Small intestine (tissue), 7 donors: ENCODE measurements at regions not wholly inside any gene's neighbourhood (a gene's known extent, or its start where the extent isn't known, plus 50 kb on each side); places are given as distances from the start of the nearest gene placed in this dataset.

ENCODE experiments used
- DNase-seq, 2 donors: peaks; one replicate each; pipeline versions ENCODE4 v3.0.0 to v3.0.0-alpha.2; 2013
- FAIRE-seq: peaks from 2 replicates; lab custom pipeline; 2012; peaks lifted over from hg19 to GRCh38; lab: Jason Lieb, UNC
- H3K27ac ChIP-seq, 3 donors: one replicate each; pipeline ENCODE4 v1.5.1; 2013; ENCODE audit warnings: low read length in 2 of 3, mild to moderate bottlenecking in 2 of 3, control low read depth in 1 of 3, inconsistent platforms in 1 of 3, low read depth in 1 of 3, moderate library complexity in 1 of 3
- H3K27me3 ChIP-seq, 3 donors: one replicate each; pipeline ENCODE4 v1.6.1; 2013; ENCODE audit warnings: low read length in 3 of 3, inconsistent platforms in 1 of 3; ENCODE audit not compliant: control insufficient read depth in 3 of 3, insufficient read depth in 3 of 3
- H3K36me3 ChIP-seq, 3 donors: one replicate each; pipeline ENCODE4 v1.6.1; 2013; ENCODE audit warnings: low read length in 3 of 3, inconsistent platforms in 1 of 3, low read depth in 1 of 3, mild to moderate bottlenecking in 1 of 3, moderate library complexity in 1 of 3; ENCODE audit not compliant: control insufficient read depth in 3 of 3, insufficient read depth in 2 of 3
- H3K4me1 ChIP-seq, 3 donors: one replicate each; pipeline ENCODE4 v1.6.1; 2013; ENCODE audit warnings: low read length in 2 of 3, inconsistent platforms in 1 of 3, low read depth in 1 of 3, mild to moderate bottlenecking in 1 of 3, moderate library complexity in 1 of 3; ENCODE audit not compliant: control insufficient read depth in 3 of 3, insufficient read depth in 2 of 3
- H3K4me3 ChIP-seq, 3 donors: one replicate each; pipeline ENCODE4 v1.5.1; 2013; ENCODE audit warnings: low read length in 3 of 3, control low read depth in 1 of 3, inconsistent platforms in 1 of 3, low read depth in 1 of 3, mild to moderate bottlenecking in 1 of 3, moderate library complexity in 1 of 3
- H3K9me3 ChIP-seq, 2 donors: one replicate each; pipeline ENCODE4 v1.6.1; 2013; ENCODE audit warnings: low read depth in 1 of 2, low read length in 1 of 2; ENCODE audit not compliant: control insufficient read depth in 2 of 2, insufficient read depth in 1 of 2
- WGBS, 3 donors: extraction: QIAGEN DNeasy Blood & Tissue Kit; methylation state at CpG; one replicate each; pipeline ENCODE4 v1.1.7; 2013; 5-methylcytosine and 5-hydroxymethylcytosine counted together
- donor health status: healthy with polysubstance abuse.
- donor health status: control.
- donor health status: control.
- donor health status: Bipolar disorder and iron deficiency.
- donor health status: healthy.

- Histone ChIP-seq H3K9me3 (no peaks in the 10 kb centered on the region), H3K27me3 (no peaks in the 10 kb centered on the region), H3K27ac (no peak overlapping the region), H3K36me3 (no peaks in the 10 kb centered on the region), H3K4me3 (no peak overlapping the region), H3K4me1 (no peaks in the 10 kb centered on the region)
- no peak for FAIRE-seq
- 64 to 86% (median 80%) methylated on average over 5 of the region's 5 CpGs for WGBS, 3 donors
- no peak for DNase-seq
Measured at GRCh38 chr2:611519-611918, 65.7 kb downstream of the TMEM18 start.

DNA sequence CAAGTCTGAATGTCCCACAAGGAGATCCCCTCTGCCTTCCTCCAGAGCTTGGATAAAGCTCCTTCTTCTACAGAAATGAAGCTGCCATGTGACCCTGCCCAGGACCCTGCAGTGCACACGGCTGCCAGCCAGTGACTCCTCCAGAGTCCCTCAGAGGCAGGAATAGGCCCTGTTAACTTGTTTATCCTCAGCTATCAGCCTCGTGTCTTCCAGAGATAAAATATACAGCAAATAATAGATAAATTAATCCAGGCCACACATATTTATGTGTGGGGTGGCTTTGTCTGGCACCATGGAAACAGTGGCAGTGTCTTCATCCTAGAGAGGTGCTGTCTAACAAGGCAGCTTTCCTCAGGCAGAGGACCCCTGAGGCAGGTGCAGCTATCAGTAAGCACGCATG is 66.7 kb downstream of the TMEM18 start:
- no peak overlapping the region for H3K27ac ChIP-seq
- no peaks in the 10 kb centered on the region for H3K9me3 ChIP-seq
- DNase-seq (no peak), FAIRE-seq (no peak)
- 61 to 64% (median 62%) methylated on average over 3 of the region's 3 CpGs for WGBS, 3 donors
- no peaks in the 10 kb centered on the region for H3K4me1 ChIP-seq
- H3K36me3 ChIP-seq, result no peaks in the 10 kb centered on the region
- no peaks in the 10 kb centered on the region for H3K27me3 ChIP-seq
- no peak overlapping the region for H3K4me3 ChIP-seq

DNA sequence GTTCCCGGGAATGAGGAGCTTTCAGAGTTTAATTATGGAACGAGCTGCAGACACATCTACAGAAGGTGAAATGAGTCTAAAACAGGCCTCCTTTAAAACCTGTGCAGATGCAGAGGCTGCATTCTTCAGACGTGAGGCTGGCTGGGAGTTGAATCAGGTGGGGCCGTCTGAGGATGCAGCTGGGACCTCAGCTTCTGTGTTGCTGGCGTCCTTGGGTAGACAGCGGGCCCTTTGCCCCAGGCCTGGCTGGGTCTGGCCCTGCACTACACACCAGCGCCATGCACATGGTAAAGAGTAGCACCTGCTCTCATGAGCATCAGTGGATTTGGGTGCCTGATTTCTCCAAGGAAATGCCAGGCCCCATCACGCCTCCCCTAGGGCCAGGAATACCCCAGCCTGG is 67.3 kb downstream of the TMEM18 start:
- Histone ChIP-seq H3K4me1 (no peaks in the 10 kb centered on the region), H3K27me3 (no peaks in the 10 kb centered on the region), H3K27ac (no peak overlapping the region), H3K9me3 (no peaks in the 10 kb centered on the region), H3K4me3 (no peak overlapping the region), H3K36me3 (no peaks in the 10 kb centered on the region)
- no peak for FAIRE-seq
- DNase-seq, result no peak
- WGBS, 3 donors, result 82 to 86% (median 82%) methylated on average over 8 of the region's 8 CpGs

DNA sequence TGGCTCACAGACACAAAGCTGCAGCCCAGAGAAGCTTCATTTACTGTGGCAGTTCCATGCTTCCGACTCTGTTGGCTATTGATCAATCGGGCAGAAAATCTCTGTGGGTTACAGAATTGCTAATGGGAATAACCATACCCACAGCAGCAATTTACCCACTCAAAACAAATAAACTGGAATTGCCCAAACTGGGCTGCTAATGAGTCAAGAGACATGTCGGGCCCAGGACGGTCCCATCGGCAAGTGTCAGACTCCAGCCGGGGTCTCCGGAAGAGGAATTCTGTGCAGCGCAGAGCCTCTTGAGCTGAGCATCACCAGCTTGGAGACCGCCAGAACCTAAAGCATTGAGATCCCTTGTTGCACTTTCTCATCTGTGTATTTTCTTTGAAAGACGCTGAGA is 67.8 kb downstream of the TMEM18 start:
- Histone ChIP-seq H3K27ac (no peak overlapping the region), H3K36me3 (no peaks in the 10 kb centered on the region), H3K27me3 (no peaks in the 10 kb centered on the region), H3K4me1 (no peaks in the 10 kb centered on the region), H3K9me3 (no peaks in the 10 kb centered on the region), H3K4me3 (no peak overlapping the region)
- no peak for DNase-seq
- no peak for FAIRE-seq
- 94 to 97% (median 95%) methylated on average over 10 of the region's 10 CpGs for WGBS, 3 donors

GRCh38 chr2:608711-609110 is 68.5 kb downstream of the TMEM18 start:
- no peaks in the 10 kb centered on the region for H3K9me3 ChIP-seq
- WGBS, 3 donors, result 80 to 90% (median 83%) methylated on average over 7 of the region's 7 CpGs
- H3K4me3 ChIP-seq, result no peak overlapping the region
- H3K36me3 ChIP-seq, result no peaks in the 10 kb centered on the region
- H3K4me1 ChIP-seq, result no peaks in the 10 kb centered on the region
- no peaks in the 10 kb centered on the region for H3K27me3 ChIP-seq
- FAIRE-seq (no peak), DNase-seq (no peak)
- no peak overlapping the region for H3K27ac ChIP-seq

DNA sequence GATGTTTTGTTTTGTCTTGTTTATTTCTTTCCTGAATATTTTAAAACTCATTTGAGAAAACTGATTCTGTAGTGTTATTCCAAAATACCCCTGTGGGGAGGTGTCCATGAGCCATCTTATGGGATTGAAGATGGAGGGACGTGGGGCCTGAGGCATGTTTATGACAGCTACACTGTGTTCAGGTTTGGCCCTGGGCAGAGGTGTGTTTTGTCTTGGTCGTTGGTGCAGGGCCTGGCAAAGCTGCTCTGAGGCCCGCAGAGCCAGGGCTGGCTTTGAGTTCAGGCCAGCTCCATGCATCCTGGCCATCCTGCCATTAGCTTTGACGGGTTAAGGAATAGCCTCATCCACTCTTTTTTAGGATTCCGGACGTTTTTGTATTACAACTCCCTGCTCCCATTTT is 68.9 kb downstream of the TMEM18 start:
- Histone ChIP-seq H3K27me3 (no peaks in the 10 kb centered on the region), H3K4me1 (no peaks in the 10 kb centered on the region), H3K4me3 (no peak overlapping the region), H3K36me3 (no peaks in the 10 kb centered on the region), H3K9me3 (no peaks in the 10 kb centered on the region), H3K27ac (no peak overlapping the region)
- no peak for FAIRE-seq
- DNase-seq, result no peak
- WGBS, 3 donors, result 54 to 61% (median 57%) methylated on average over 6 of the region's 6 CpGs

GRCh38 chr2:607709-608108 is 69.5 kb downstream of the TMEM18 start:
- no peak for DNase-seq
- Histone ChIP-seq H3K36me3 (no peaks in the 10 kb centered on the region), H3K9me3 (no peaks in the 10 kb centered on the region), H3K4me3 (no peak overlapping the region), H3K4me1 (no peaks in the 10 kb centered on the region), H3K27me3 (no peaks in the 10 kb centered on the region), H3K27ac (no peak overlapping the region)
- WGBS, 3 donors, result 70 to 80% (median 71%) methylated on average over 4 of the region's 4 CpGs
- FAIRE-seq, result no peak

DNA sequence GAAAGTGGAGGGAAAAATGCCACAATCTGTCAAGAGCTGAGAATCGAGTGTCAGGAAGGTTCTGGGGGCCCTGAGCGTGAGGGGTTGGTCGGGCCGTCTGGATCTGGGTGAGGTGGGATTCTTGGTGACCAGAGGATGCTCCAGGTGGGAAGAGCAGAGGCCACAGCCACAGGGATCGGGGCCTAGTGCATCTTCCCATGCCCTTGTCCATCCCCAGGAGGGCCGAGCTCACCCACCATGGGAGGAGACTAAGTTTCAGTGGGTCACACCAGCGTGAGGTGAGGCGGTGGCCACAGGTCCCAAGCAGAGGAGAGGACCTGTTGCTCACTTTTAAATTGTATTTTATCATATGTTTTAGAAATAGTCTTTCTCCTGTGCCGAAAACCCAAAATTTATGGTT is 70.0 kb downstream of the TMEM18 start:
- Histone ChIP-seq H3K9me3 (no peaks in the 10 kb centered on the region), H3K4me3 (no peak overlapping the region), H3K36me3 (no peaks in the 10 kb centered on the region), H3K27me3 (no peaks in the 10 kb centered on the region), H3K4me1 (no peaks in the 10 kb centered on the region), H3K27ac (no peak overlapping the region)
- WGBS, 3 donors, result 79 to 88% (median 85%) methylated on average over 9 of the region's 9 CpGs
- FAIRE-seq, result no peak
- DNase-seq, result no peak
